ENCODE measurements at regions not wholly inside any gene's neighbourhood (a gene's known extent, or its start where the extent isn't known, plus 50 kb on each side); places are given as distances from the start of the nearest gene placed in this dataset.
"Not testable (repeated sequence)": the region's sequence is repeated elsewhere in the genome, so short reads cannot be mapped to it uniquely, and the experiment has no call there.

DNA sequence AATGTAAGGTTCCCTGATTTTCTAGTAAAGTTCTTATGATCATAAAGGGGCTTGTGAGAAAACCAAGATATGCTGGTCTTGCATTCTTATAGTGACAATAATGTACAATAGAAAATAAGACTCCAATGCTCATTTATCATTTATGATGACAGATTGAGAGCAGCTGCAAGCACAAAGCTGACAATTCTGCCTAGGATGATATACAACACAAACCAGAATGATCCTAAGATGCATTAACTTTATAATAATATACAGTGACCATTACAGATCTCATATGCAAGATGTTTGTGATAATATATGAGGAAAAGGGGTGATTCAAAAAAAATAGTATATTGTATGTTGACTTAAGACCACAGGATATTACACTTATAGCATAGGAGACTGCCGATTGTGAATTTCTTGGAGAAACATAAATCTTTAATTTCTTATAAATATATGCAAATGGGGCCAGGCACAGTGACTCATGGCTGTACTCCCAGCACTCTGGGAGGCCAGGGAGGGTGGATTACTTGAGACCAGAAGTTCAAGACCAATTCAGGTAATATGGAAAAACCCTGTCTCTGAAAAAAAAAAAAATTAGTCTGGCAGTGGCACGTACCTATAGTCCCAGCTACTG, 387.0 kb downstream of the ZBBX start:
- H3K36me3 ChIP-seq (ENCODE audit: control insufficient read depth, low read length) = no peaks in the 10 kb centered on the region
- no peaks in the 10 kb centered on the region for H3K79me2 ChIP-seq (ENCODE audit: control insufficient read depth, low read length)
- TF ChIP-seq EZH2phosphoT487 (IDR thresholded peaks at IDR 0.05; ENCODE audit: borderline replicate concordance, low read length) = no peak
- TF ChIP-seq, protein P1, sequence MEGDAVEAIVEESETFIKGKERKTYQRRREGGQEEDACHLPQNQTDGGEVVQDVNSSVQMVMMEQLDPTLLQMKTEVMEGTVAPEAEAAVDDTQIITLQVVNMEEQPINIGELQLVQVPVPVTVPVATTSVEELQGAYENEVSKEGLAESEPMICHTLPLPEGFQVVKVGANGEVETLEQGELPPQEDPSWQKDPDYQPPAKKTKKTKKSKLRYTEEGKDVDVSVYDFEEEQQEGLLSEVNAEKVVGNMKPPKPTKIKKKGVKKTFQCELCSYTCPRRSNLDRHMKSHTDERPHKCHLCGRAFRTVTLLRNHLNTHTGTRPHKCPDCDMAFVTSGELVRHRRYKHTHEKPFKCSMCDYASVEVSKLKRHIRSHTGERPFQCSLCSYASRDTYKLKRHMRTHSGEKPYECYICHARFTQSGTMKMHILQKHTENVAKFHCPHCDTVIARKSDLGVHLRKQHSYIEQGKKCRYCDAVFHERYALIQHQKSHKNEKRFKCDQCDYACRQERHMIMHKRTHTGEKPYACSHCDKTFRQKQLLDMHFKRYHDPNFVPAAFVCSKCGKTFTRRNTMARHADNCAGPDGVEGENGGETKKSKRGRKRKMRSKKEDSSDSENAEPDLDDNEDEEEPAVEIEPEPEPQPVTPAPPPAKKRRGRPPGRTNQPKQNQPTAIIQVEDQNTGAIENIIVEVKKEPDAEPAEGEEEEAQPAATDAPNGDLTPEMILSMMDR (IDR thresholded peaks at IDR 0.05; ENCODE audit: low read depth, low read length, poor library complexity, severe bottlenecking) = no peak
- H3K4me2 ChIP-seq (ENCODE audit: low read length) = no peak overlapping the region
- H4K20me1 ChIP-seq (ENCODE audit: control insufficient read depth, insufficient read depth, low read depth, low read length) = no peaks in the 10 kb centered on the region
- H3F3A ChIP-seq (ENCODE audit: control insufficient read depth, insufficient read depth) = no peaks in the 10 kb centered on the region
- H3K27ac ChIP-seq (ENCODE audit: low read depth, low read length) = no peak overlapping the region
- H3K27me3 ChIP-seq (ENCODE audit: control insufficient read depth, low read length) = no peaks in the 10 kb centered on the region
- H3K4me3 ChIP-seq (ENCODE audit: low read length) = no peak overlapping the region
- no peaks in the 10 kb centered on the region for H3K4me1 ChIP-seq (ENCODE audit: control insufficient read depth, low read length)
- H3K9me2 ChIP-seq (replicated peaks; ENCODE audit: control insufficient read depth, low read length) = no peaks in the 10 kb centered on the region
- no peaks in the 10 kb centered on the region for H3K9me3 ChIP-seq (ENCODE audit: control insufficient read depth, insufficient read depth, low read length)

DNA sequence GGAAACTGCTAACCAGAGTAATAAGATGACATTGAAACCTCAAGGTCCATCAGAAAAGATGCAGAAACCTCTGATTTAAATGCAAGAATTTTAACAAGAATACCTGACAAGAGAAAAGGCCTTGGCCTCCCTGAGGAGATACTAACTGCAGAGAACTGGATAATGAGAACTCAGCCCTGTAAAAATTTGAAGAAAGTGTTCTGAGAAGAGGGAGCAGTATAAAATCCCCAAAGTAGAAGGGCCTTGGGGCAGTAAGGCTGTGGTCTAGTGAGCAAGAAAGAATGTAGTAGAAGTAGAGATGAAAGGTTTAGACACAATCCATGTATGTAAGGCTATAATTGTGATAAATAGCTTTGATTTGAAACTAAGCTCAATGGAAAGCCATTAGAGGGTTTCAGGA, 394.1 kb downstream of the ZBBX start:
- TF ChIP-seq, protein P1 (IDR thresholded peaks at IDR 0.05; ENCODE audit: low read depth, low read length, poor library complexity, severe bottlenecking) = no peak
- no peak for TF ChIP-seq EZH2phosphoT487 (IDR thresholded peaks at IDR 0.05; ENCODE audit: borderline replicate concordance, low read length)
- no peaks in the 10 kb centered on the region for H3K4me1 ChIP-seq (ENCODE audit: control insufficient read depth, low read length)
- no peak overlapping the region for H3K27ac ChIP-seq (ENCODE audit: low read depth, low read length)

DNA sequence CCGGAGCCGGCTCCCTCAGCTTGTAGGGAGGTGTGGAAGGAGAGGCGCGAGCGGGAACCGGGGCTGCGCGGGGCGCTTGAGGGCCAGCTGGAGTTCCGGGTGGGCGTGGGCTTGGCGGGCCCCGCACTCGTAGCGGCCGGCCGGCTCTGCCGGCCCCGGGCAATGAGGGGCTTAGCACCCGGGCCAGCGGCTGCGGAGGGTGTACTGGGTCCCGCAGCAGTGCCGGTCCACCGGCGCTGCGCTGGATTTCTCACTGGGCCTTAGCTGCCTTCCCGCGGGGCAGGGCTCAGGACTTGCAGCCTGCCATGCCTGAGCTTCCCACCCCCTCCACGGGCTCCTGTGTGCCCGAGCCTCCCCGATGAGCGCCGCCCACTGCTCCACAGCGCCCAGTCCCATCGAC, 404.3 kb downstream of the ZBBX start:
- H3K27ac ChIP-seq (ENCODE audit: low read depth, low read length); H3K36me3 ChIP-seq (ENCODE audit: control insufficient read depth, low read length); H3K9me2 ChIP-seq (replicated peaks; ENCODE audit: control insufficient read depth, low read length); H3K4me3 ChIP-seq (ENCODE audit: low read length); H3K79me2 ChIP-seq (ENCODE audit: control insufficient read depth, low read length); H3K27me3 ChIP-seq (ENCODE audit: control insufficient read depth, low read length); H3F3A ChIP-seq (ENCODE audit: control insufficient read depth, insufficient read depth); H4K20me1 ChIP-seq (ENCODE audit: control insufficient read depth, insufficient read depth, low read depth, low read length); H3K9me3 ChIP-seq (ENCODE audit: control insufficient read depth, insufficient read depth, low read length); H3K4me2 ChIP-seq (ENCODE audit: low read length); H3K4me1 ChIP-seq (ENCODE audit: control insufficient read depth, low read length): not testable (repeated sequence)

More for the DNA sequence above, 394.1 kb downstream of the ZBBX start:
- no peaks in the 10 kb centered on the region for H3K9me2 ChIP-seq (replicated peaks; ENCODE audit: control insufficient read depth, low read length)
- no peak overlapping the region for H3K4me2 ChIP-seq (ENCODE audit: low read length)
- H3K4me3 ChIP-seq (ENCODE audit: low read length) = no peak overlapping the region
- H3F3A ChIP-seq (ENCODE audit: control insufficient read depth, insufficient read depth) = no peaks in the 10 kb centered on the region
- no peaks in the 10 kb centered on the region for H3K79me2 ChIP-seq (ENCODE audit: control insufficient read depth, low read length)
- H3K36me3 ChIP-seq (ENCODE audit: control insufficient read depth, low read length) = no peaks in the 10 kb centered on the region
- H3K9me3 ChIP-seq (ENCODE audit: control insufficient read depth, insufficient read depth, low read length) = no peaks in the 10 kb centered on the region
- no peaks in the 10 kb centered on the region for H4K20me1 ChIP-seq (ENCODE audit: control insufficient read depth, insufficient read depth, low read depth, low read length)
- H3K27me3 ChIP-seq (ENCODE audit: control insufficient read depth, low read length) = no peaks in the 10 kb centered on the region

DNA sequence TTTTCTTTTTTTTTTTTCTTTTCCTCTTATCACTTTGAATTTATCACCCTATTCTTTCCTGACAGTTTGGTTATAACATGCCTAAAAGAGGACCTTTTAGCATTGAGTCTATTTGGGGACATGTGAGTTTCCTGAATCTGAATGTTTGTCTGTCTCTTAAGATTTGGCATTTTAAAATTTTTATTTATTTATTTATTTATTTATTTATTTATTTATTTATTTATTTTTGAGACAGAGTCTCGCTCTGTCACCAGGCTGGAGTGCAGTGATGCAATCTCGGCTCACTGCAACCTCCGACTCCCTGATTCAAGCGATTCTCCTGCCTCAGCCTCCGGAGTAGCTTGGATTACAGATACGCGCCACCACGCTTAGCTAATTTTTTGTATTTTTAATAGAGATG, 412.4 kb downstream of the ZBBX start:
- H3K9me3 ChIP-seq (ENCODE audit: control insufficient read depth, insufficient read depth, low read length); H3K4me1 ChIP-seq (ENCODE audit: control insufficient read depth, low read length); H4K20me1 ChIP-seq (ENCODE audit: control insufficient read depth, insufficient read depth, low read depth, low read length); H3K27ac ChIP-seq (ENCODE audit: low read depth, low read length); H3K79me2 ChIP-seq (ENCODE audit: control insufficient read depth, low read length); H3K4me3 ChIP-seq (ENCODE audit: low read length); H3K4me2 ChIP-seq (ENCODE audit: low read length); H3K27me3 ChIP-seq (ENCODE audit: control insufficient read depth, low read length); H3F3A ChIP-seq (ENCODE audit: control insufficient read depth, insufficient read depth); H3K36me3 ChIP-seq (ENCODE audit: control insufficient read depth, low read length); H3K9me2 ChIP-seq (replicated peaks; ENCODE audit: control insufficient read depth, low read length): not testable (repeated sequence)
